ENCODE measurements at regions not wholly inside any gene's neighbourhood (a gene's known extent, or its start where the extent isn't known, plus 50 kb on each side); places are given as distances from the start of the nearest gene placed in this dataset.
A peak's percentile ranks its signal among the peaks of the same experiment; 100 is the strongest.

DNA sequence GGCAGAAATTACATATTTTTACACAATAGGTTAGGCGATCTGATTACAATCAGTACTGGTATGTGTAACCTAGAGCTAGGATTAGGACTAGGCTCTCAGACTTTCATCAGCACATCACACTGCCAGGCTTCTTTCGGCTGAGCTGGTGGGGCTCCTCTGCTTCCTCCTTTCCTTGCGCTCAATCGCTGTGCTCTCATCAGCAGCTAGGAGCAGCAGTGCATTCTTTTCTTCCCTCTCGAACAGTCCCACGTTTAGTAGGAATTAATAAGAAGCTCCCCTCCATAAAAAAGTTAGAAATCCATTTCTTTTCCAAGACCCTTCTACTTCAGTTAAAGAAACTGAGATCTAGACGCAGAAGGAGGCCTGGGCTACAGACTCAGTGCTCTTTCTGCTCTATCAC lies 350.4 kb downstream of the SPRY1 start:
- DNase-seq = no peak
- intact Hi-C loops (cut with micrococcal nuclease) = no loop called here
- peak overlapping the region; percentile 82 for H3K27ac ChIP-seq (replicated peaks)
- TF ChIP-seq, protein P1, sequence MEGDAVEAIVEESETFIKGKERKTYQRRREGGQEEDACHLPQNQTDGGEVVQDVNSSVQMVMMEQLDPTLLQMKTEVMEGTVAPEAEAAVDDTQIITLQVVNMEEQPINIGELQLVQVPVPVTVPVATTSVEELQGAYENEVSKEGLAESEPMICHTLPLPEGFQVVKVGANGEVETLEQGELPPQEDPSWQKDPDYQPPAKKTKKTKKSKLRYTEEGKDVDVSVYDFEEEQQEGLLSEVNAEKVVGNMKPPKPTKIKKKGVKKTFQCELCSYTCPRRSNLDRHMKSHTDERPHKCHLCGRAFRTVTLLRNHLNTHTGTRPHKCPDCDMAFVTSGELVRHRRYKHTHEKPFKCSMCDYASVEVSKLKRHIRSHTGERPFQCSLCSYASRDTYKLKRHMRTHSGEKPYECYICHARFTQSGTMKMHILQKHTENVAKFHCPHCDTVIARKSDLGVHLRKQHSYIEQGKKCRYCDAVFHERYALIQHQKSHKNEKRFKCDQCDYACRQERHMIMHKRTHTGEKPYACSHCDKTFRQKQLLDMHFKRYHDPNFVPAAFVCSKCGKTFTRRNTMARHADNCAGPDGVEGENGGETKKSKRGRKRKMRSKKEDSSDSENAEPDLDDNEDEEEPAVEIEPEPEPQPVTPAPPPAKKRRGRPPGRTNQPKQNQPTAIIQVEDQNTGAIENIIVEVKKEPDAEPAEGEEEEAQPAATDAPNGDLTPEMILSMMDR (IDR thresholded peaks at IDR 0.05; ENCODE audit: borderline replicate concordance) = peak; percentile 22
- no peaks in the 10 kb centered on the region for H3K9me3 ChIP-seq (replicated peaks)
- H3K4me3 ChIP-seq = no peak overlapping the region
- H3K4me1 ChIP-seq = peaks cover 57% of the 10 kb centered on the region
- H3K27me3 ChIP-seq (ENCODE audit: low read depth) = no peaks in the 10 kb centered on the region
- H3K36me3 ChIP-seq = no peaks in the 10 kb centered on the region

DNA sequence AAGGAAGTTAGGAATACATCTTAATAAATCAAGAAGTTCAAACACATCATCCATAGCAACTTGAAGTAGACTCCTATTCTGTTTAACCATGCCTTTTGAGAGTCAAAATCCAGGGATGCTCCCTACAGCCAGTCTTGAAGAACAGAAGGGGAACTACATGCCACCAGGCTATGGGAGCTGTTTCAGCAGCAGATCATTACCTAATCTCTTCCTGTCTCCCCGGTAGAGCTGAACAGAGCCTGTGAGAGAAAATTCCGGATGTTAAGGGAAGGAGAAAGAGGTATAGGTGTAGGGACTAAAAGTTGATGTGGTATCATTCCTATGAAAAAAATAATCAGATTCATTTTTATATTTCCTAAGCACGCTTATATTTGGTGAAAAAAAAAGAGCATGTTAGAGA lies 352.2 kb downstream of the SPRY1 start:
- intact Hi-C loops (cut with micrococcal nuclease) = no loop called here
- Histone ChIP-seq H3K27me3 (ENCODE audit: low read depth) (no peaks in the 10 kb centered on the region), H3K9me3 (replicated peaks) (no peaks in the 10 kb centered on the region), H3K36me3 (no peaks in the 10 kb centered on the region), H3K4me3 (no peak overlapping the region), H3K27ac (replicated peaks) (peak overlapping the region; percentile 82), H3K4me1 (peaks cover 44% of the 10 kb centered on the region)
- no peak for DNase-seq
- TF ChIP-seq, protein P1 (IDR thresholded peaks at IDR 0.05; ENCODE audit: borderline replicate concordance) = no peak

DNA sequence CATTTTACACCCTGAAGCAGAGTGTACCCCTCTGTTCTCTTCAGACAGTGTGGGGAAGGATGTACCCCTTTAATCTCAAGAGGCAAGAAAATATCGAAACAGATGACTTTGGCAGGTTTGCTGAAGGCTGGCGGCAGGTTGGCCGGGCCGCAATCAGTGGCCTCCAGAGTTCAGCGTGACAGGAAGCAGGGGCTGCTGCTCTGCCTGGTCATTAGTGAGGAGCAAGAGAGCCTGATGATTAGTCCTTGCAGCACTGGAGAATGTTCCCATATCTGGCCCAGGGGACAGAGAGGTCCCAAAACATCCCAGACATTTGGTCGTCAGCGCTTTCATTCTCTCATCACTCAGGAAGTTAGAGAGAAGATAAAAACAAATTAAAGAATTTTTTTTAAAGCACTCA lies 352.8 kb downstream of the SPRY1 start:
- TF ChIP-seq, protein P1 (IDR thresholded peaks at IDR 0.05; ENCODE audit: borderline replicate concordance) = no peak
- H3K4me1 ChIP-seq = peaks cover 38% of the 10 kb centered on the region
- peak; percentile 67 for DNase-seq
- H3K4me3 ChIP-seq = no peak overlapping the region
- H3K9me3 ChIP-seq (replicated peaks) = no peaks in the 10 kb centered on the region
- H3K27me3 ChIP-seq (ENCODE audit: low read depth) = no peaks in the 10 kb centered on the region
- no peaks in the 10 kb centered on the region for H3K36me3 ChIP-seq
- H3K27ac ChIP-seq (replicated peaks) = peak overlapping the region; percentile 82
- intact Hi-C loops (cut with micrococcal nuclease) = no loop called here

DNA sequence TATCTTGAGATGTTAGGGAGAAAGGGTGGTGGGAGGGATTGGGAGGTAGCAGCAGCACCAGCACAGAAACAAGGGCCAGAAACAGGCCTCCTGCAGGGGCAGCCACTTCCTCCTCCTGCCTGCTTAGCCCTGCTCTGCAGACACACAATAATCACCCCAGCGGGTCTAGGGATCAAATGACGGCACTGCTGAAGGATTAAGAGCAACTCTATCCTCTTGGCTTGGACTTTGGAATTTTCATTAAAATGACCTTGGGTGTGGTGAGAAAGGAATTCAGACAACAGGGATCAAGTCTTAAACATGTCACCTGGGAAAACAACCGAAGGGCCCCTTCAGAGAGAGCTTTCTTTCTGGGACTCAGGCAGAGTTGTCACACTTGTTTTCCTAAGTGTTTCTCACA lies 353.4 kb downstream of the SPRY1 start:
- no peaks in the 10 kb centered on the region for H3K36me3 ChIP-seq
- H3K27me3 ChIP-seq (ENCODE audit: low read depth) = no peaks in the 10 kb centered on the region
- TF ChIP-seq, protein P1 (IDR thresholded peaks at IDR 0.05; ENCODE audit: borderline replicate concordance) = no peak
- H3K9me3 ChIP-seq (replicated peaks) = no peaks in the 10 kb centered on the region
- DNase-seq = peak; percentile 15
- intact Hi-C loops (cut with micrococcal nuclease) = no loop called here
- H3K27ac ChIP-seq (replicated peaks) = peak overlapping the region; percentile 82
- H3K4me1 ChIP-seq = peaks cover 32% of the 10 kb centered on the region
- H3K4me3 ChIP-seq = no peak overlapping the region

DNA sequence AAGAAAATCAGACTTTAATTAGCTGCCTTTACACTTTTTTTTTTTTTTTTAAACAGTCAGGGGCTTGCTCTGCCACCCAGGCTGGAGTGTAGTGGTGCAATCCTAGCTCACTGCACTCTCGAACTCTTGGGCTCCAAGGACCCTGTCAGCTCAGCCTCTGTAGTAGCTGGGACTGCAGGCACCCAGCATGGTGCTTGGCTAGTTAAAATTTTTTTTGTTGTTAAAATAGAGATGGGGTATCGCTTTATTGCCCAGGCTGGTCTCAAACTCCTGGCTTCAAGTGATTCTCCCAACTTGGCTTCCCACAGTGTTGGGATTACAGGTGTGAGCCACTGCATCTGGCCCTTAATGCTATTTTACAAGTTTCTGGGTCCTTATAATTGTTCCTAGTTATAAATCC lies 359.1 kb downstream of the SPRY1 start:
- TF ChIP-seq, protein P1 (IDR thresholded peaks at IDR 0.05; ENCODE audit: borderline replicate concordance) = no peak
- H3K9me3 ChIP-seq (replicated peaks) = peaks cover 7% of the 10 kb centered on the region
- H3K27me3 ChIP-seq (ENCODE audit: low read depth) = no peaks in the 10 kb centered on the region
- H3K4me1 ChIP-seq = no peaks in the 10 kb centered on the region
- DNase-seq = no peak
- H3K4me3 ChIP-seq = no peak overlapping the region
- no peaks in the 10 kb centered on the region for H3K36me3 ChIP-seq
- no peak overlapping the region for H3K27ac ChIP-seq (replicated peaks)
- intact Hi-C loops (cut with micrococcal nuclease) = no loop called here

DNA sequence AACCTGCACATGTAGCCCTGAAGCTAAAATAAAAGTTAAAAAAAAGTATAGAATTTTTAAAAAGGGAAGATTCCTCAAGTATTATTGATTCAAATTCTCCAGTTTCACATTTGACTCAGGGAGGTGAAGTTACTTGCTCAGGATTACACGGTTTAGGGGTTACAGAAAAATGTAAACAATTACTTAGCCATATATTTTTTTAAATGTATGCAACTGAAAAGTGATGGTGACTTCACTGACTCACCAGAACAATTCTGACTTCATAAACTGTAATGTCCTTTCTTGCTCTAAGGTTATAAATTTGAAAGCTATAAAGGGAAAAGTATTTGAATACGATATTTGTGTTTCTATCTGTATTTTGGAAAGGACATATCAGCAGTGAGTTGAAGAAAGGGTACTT lies 371.2 kb downstream of the SPRY1 start:
- no peak overlapping the region for H3K4me3 ChIP-seq

More for the DNA sequence above, 371.2 kb downstream of the SPRY1 start:
- Histone ChIP-seq H3K27ac (replicated peaks) (no peak overlapping the region), H3K36me3 (no peaks in the 10 kb centered on the region), H3K9me3 (replicated peaks) (peaks cover 17% of the 10 kb centered on the region), H3K4me1 (no peaks in the 10 kb centered on the region), H3K27me3 (ENCODE audit: low read depth) (no peaks in the 10 kb centered on the region)
- TF ChIP-seq, protein P1 (IDR thresholded peaks at IDR 0.05; ENCODE audit: borderline replicate concordance) = no peak
- DNase-seq = no peak
- intact Hi-C loops (cut with micrococcal nuclease) = no loop called here

Data from left ventricle myocardium inferior (tissue), 1 donor.